CD4-positive, alpha-beta T cell treated with Interleukin-6 for 4 hours (primary cell): ENCODE measurements at regions not wholly inside any gene's neighbourhood (a gene's known extent, or its start where the extent isn't known, plus 50 kb on each side); places are given as distances from the start of the nearest gene placed in this dataset.
"Not testable (repeated sequence)": the region's sequence is repeated elsewhere in the genome, so short reads cannot be mapped to it uniquely, and the experiment has no call there.

Source experiments
- DNase-seq: peaks from one replicate; pipeline ENCODE4 v3.0.0-alpha.2; 2020; ENCODE audit warnings: mixed read lengths

DNA sequence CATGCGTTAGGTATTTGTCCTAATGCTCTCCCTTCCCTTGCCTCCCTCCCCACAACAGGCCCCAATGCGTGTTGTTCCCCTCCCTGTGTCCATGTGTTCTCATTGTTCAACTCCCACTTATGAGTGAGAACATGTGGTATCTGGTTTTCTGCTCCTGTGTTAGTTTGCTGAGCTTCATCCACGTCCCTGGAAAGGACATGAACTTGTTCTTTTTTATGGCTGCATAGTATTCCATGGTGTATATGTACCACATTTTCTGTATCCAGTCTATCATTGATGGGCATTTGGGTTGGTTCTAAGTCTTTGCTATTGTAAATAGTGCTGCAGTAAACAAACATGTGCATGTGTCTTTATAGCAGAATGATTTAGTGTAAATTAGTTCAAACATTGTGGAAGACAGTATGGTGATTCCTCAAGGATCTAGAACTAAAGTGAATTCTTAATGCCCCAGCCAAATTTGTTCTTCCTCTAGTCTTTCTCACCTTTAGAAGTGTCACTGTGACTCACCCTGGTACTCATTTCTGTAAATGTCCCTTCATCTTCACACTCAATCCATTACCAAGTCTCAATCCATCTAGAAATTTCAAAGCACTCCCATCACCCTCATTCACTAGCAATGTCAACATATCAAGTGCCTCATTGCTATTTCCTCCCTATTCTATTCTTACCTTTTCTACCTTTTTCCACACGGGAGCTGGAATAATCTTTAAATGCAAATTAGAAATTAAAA lies 123.9 kb downstream of the MREG start:
- not testable (repeated sequence) for DNase-seq

- DNase-seq, result no peak
These were observed 124.7 kb downstream of the MREG start for GRCh38 chr2:215888680-215889079.

GRCh38 chr2:215887303-215887702 lies 126.0 kb downstream of the MREG start:
- DNase-seq, result no peak

DNA sequence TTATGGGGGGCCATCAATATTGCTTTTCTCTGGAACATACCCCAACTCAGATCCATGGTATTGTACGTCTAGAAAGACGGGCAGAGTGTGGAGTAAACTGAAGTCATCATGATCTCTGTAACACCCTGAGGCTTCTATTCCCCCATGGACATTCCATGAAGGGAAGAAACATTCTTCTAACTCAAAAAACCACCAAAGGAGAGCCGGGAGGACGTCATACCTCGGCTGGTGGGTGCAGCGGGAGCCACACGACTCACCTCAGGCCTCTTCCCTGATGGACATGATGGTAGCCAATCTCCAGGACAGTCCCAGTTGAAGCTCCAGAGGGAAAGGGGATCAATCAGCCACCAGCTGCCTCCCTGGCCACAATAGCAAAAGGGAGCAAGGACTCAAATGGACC lies 127.3 kb downstream of the MREG start:
- no peak for DNase-seq

DNA sequence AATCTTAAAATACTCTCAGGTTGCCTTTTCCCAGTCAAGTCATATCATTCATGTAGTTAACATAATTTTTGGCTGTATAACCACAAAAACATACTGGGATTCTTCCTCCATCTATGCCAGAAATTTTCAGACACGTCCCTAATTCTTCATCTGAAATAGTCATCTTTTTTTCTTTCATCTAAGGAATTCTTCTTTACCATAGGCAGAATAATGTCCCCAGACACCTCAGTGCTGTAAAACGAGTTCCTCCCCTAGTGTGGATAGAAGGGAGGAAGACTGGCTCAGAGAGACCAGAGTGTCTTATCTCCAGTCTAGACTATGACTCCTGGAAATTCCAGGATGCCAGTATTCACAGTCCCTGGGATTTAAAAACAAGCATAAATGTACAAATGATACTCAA lies 127.8 kb downstream of the MREG start:
- DNase-seq, result no peak

GRCh38 chr2:215884451-215885087 lies 128.8 kb downstream of the MREG start:
- no peak for DNase-seq

- no peak for DNase-seq
These were observed 129.6 kb downstream of the MREG start for GRCh38 chr2:215883799-215884198.

DNA sequence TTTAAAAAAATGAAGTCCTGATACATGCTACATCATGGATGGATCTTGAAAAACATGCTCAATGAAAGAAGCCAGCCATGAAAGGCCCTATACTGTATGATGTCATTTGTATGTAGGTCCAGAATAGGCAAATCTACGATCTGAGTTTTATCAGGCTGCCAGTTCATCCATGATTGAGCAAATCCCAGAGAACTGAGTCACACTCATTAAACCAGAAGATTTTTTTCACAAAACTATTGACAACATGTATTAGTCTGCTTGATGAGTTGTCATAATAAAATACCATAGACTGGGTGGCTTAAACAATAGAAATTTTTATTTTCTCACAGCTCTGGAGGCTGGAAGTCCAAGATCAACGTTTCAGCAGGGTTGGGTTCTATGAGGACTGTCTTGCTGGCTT lies 130.7 kb downstream of the MREG start:
- DNase-seq, result no peak

DNA sequence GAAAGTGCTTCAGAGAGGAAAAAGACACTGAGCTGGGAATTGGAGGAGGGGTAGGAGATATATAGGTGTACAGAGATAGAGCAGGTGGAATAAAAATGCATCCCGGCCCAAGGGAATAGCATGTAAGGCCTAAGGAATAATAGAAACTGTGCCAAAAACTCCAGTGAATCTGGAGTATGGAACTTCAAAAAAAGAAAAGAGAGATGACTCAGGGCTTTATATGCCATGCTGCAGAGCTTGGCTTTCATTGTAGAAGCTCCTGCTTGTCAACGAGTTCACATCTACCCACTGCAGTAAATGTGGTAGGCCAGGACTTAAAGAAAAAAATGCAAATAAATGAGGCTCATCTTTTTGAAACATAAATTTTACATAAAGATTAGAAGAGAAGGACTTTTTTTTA lies 131.8 kb downstream of the MREG start:
- no peak for DNase-seq

DNA sequence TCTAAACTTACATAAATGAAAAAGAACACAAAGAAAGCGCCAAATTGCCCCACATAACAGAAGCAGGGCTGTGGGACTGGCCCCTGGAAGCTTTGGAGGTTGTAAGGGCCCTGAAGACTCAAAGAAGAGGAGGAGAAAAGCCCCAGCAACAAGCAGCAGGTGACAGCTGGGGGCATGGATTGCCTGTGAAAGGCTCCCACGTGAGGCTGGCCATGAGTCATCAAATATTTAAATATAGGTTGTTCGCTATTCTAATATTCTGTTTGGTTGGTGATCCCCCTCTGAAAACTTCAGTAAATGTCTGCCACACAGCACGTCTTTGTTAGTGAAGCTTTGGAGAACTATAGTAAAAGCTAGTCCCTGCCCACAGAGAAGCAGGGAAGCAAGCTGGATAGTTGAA lies 132.4 kb downstream of the MREG start:
- DNase-seq, result no peak

- DNase-seq, result no peak
These were observed 133.1 kb downstream of the MREG start for GRCh38 chr2:215879977-215880940.

DNA sequence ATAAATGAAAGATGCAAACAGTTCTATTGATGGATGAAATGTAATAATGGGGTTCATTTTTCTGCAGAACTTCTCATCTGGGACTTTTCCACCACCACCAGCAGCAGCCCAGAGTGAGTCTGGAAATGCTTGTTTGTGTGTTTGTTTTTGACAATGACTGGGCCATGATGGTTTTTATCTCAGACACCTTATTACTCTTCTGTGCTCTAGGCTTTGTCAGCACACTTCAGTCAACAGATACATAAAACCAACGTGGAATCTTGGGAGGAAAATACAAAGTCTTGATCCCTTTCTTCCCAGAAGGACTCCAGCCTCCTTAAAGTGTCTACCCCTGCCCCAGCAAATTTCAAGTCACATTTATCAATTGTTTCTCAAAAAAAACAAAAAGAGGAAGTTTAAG lies 134.0 kb downstream of the MREG start:
- no peak for DNase-seq

GRCh38 chr2:215878476-215879063 lies 134.8 kb downstream of the MREG start:
- no peak for DNase-seq

GRCh38 chr2:215876937-215877238 lies 136.5 kb downstream of the MREG start:
- no peak for DNase-seq

- no peak for DNase-seq
These were observed 137.0 kb downstream of the MREG start for GRCh38 chr2:215876139-215876936.

DNA sequence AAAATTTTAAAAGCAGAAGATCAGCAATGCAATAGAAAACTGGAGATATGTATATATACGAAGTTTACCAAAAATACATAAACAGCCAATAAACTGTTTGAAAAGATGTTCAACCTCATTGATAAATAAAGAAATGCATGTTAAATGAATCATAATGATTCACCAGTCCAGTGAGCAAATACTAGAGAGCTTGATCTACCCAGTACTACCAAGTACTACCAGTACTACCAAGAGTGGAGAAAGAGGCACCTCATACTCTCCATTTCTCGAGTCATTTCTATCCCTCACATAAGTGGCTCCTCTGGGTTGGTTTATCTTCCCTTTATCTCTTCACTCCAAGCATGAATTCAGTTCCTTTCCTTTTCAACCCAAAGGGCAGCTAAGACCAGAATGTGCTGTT lies 138.9 kb downstream of the MREG start:
- no peak for DNase-seq

DNA sequence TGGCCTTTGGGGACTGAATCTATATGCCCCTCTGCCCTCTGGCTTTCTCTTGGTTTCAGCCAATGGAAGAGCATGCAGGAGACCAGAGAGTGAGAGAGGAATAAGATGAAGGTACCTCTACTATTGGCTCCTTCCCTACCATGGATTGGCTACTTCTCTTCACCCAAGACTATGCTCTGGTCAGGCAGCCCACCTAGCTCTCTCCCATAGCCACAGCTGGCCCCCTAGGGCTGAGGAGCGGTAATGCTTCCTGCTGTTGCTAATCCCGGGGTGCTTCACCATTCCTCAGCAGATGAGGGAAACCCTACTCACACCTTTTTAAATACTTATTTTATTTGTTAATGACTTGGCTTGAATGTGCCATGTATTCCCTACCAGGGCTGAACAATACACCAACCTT lies 142.4 kb downstream of the MREG start:
- no peak for DNase-seq

DNA sequence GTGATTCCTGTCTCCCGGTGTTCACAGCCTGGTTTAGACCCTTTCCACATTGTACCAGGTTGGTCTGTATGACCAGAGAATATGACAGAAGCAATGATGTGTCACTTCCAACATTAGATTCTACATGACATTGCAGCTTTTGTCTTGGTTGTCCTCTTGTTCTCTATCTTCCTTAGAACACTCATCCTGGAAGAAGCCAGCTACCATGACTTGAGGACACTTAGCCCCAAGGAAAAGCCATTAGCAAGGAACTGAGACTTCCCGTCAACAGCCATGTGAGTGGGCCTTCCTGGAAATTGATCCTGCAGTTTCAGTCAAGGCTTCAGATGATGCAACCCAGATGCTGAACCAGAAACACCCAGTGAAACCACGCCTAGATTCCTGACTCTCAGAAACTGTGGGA lies 143.3 kb downstream of the MREG start:
- no peak for DNase-seq

GRCh38 chr2:215868846-215869543 lies 144.4 kb downstream of the MREG start:
- DNase-seq, result no peak

- no peak for DNase-seq
These were observed 146.7 kb downstream of the MREG start for GRCh38 chr2:215866606-215867005.

DNA sequence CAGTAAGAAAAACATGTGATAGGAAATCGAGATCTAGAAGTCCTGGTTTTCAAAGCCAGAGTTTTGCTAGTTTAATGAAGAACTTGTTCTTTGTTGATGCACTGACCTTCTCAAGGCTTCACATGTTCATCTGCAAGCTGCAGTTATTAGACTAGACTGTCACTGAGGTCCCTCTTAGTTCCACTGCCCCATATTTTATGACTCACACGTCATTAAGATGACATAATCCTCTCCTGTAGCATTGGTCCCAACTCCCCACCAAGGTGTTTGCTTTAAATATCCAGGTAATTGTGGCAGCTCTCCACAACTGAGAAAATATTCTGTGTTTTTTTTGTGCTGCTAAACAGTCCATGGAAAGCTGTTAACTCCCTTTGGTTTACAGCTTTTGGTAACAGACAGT lies 149.7 kb downstream of the MREG start:
- DNase-seq, result no peak

- DNase-seq, result no peak
These were observed 151.0 kb downstream of the MREG start for GRCh38 chr2:215862351-215862771.
